Hepatocyte (in vitro differentiated cells): ENCODE measurements at regions not wholly inside any gene's neighbourhood (a gene's known extent, or its start where the extent isn't known, plus 50 kb on each side); places are given as distances from the start of the nearest gene placed in this dataset.

Source experiments
- CTCF ChIP-seq: fragments of 200-600 bp; sonication (generic); IDR thresholded peaks from 2 replicates; pipeline ENCODE4 v1.5.1; 2016; ENCODE audit warnings: antibody characterized with exemption, mild to moderate bottlenecking; ENCODE audit not compliant: poor library complexity
- EZH2 ChIP-seq: fragments of 200-600 bp; sonication (generic); IDR thresholded peaks from 2 replicates; pipeline ENCODE4 v1.6.1; 2016; ENCODE audit warnings: antibody characterized with exemption, mild to moderate bottlenecking, borderline replicate concordance
- EZH2phosphoT487 ChIP-seq: fragments of 200-600 bp; sonication (generic); IDR thresholded peaks from one replicate; pipeline ENCODE4 v1.6.1; 2018; ENCODE audit warnings: antibody characterized with exemption, mild to moderate bottlenecking, low read depth, moderate library complexity; ENCODE audit not compliant: unreplicated experiment, severe bottlenecking

GRCh38 chr6:121856296-121856695 lies 420.9 kb downstream of the GJA1 start:
- TF ChIP-seq EZH2phosphoT487 (no peak), CTCF (no peak), EZH2 (no peak)
